ENCODE measurements at regions not wholly inside any gene's neighbourhood (a gene's known extent, or its start where the extent isn't known, plus 50 kb on each side); places are given as distances from the start of the nearest gene placed in this dataset.

DNA sequence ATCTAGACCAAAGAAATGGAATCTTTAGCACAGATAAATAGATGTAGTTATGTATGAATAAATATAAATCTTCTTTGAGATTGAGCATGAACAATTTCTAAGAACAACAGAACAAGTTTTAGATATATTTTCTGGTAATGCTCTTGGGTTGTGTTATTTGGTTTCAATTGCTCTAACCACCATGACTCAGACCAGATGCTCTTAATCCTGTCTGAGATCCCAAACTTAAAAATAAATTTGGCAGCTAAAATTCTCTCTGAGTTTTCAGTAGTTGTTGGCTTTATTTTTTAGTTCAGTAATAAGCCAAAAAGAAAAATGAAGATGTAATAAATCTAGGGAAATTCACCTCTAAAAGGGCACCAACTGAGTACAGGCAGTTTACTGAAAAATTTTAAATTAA is 1693.4 kb downstream of the NCAM2 start:
- TF ChIP-seq, protein P1, sequence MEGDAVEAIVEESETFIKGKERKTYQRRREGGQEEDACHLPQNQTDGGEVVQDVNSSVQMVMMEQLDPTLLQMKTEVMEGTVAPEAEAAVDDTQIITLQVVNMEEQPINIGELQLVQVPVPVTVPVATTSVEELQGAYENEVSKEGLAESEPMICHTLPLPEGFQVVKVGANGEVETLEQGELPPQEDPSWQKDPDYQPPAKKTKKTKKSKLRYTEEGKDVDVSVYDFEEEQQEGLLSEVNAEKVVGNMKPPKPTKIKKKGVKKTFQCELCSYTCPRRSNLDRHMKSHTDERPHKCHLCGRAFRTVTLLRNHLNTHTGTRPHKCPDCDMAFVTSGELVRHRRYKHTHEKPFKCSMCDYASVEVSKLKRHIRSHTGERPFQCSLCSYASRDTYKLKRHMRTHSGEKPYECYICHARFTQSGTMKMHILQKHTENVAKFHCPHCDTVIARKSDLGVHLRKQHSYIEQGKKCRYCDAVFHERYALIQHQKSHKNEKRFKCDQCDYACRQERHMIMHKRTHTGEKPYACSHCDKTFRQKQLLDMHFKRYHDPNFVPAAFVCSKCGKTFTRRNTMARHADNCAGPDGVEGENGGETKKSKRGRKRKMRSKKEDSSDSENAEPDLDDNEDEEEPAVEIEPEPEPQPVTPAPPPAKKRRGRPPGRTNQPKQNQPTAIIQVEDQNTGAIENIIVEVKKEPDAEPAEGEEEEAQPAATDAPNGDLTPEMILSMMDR (conservative IDR thresholded peaks at IDR 0.05 in 1 of 2, IDR thresholded peaks at IDR 0.05 in 1 of 2; ENCODE audit: extremely low read depth in 1 of 2, insufficient read depth in 1 of 2, low read depth in 1 of 2, low read length in 2 of 2): no peak
- TF ChIP-seq EZH2 (IDR thresholded peaks at IDR 0.05; ENCODE audit: borderline replicate concordance, low read length): no peak

Measured in mammary epithelial cell (primary cell).